ENCODE measurements at regions not wholly inside any gene's neighbourhood (a gene's known extent, or its start where the extent isn't known, plus 50 kb on each side); places are given as distances from the start of the nearest gene placed in this dataset.

DNA sequence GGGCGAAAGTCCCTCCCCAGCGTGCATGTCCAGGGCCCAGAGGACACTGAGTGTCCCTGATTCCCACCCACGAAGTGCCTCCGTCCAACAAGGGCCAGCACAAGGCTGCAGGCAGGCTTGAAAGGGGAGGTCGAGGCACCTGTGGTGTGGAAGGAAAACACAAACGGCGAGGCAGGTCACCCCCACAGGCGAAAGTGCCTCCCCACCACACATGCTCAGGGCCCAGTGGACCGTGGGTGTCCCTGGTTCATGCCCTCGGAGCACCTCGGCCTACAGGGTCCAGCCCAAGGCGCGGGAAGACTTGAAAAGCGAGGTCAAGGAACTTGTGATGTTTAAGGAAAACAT is 370.4 kb downstream of the ALG10 start:
- dilution Hi-C loops (cut with MboI; ENCODE audit: extremely low pct_ligation_motif_present, low sequenced_read_pairs) (no loop called here), intact Hi-C loops (cut with micrococcal nuclease) (no loop called here)
- H3K9me1 ChIP-seq (replicated peaks; ENCODE audit: control insufficient read depth, extremely low read depth, insufficient read depth, low read length): no peaks in the 10 kb centered on the region
- H3K9me3 ChIP-seq (replicated peaks; ENCODE audit: control insufficient read depth, insufficient read depth, low read length): peaks cover 2% of the 10 kb centered on the region
- ChIA-PET CTCF (no interaction called here), POLR2A (no interaction called here)
- no peak overlapping the region for H3K27ac ChIP-seq (ENCODE audit: insufficient read depth, low read depth, low read length)
- TF ChIP-seq MYC (IDR thresholded peaks at IDR 0.05; ENCODE audit: low read depth, low read length) (no peak), EZH2 (IDR thresholded peaks at IDR 0.05; ENCODE audit: borderline replicate concordance, low read depth, low read length, severe bottlenecking) (no peak), MAX (IDR thresholded peaks at IDR 0.05; ENCODE audit: insufficient read depth, insufficient read length) (no peak), POLR2A (IDR thresholded peaks at IDR 0.05; ENCODE audit: low read depth, low read length) (no peak), GATA2 (IDR thresholded peaks at IDR 0.05; ENCODE audit: insufficient read depth, insufficient read length, low read depth, low read length) (no peak), FOS (IDR thresholded peaks at IDR 0.05; ENCODE audit: borderline replicate concordance, insufficient read depth, low read length) (no peak), JUN (IDR thresholded peaks at IDR 0.05; ENCODE audit: borderline replicate concordance, insufficient read depth, insufficient read length, low read depth) (no peak), POLR2AphosphoS5 (IDR thresholded peaks at IDR 0.05; ENCODE audit: insufficient read depth, low read depth, low read length) (no peak)
- TF ChIP-seq, protein P1, sequence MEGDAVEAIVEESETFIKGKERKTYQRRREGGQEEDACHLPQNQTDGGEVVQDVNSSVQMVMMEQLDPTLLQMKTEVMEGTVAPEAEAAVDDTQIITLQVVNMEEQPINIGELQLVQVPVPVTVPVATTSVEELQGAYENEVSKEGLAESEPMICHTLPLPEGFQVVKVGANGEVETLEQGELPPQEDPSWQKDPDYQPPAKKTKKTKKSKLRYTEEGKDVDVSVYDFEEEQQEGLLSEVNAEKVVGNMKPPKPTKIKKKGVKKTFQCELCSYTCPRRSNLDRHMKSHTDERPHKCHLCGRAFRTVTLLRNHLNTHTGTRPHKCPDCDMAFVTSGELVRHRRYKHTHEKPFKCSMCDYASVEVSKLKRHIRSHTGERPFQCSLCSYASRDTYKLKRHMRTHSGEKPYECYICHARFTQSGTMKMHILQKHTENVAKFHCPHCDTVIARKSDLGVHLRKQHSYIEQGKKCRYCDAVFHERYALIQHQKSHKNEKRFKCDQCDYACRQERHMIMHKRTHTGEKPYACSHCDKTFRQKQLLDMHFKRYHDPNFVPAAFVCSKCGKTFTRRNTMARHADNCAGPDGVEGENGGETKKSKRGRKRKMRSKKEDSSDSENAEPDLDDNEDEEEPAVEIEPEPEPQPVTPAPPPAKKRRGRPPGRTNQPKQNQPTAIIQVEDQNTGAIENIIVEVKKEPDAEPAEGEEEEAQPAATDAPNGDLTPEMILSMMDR (IDR thresholded peaks at IDR 0.05; ENCODE audit: extremely low read depth in 1 of 2, insufficient read depth in 1 of 2, low read depth in 1 of 2, low read length in 2 of 2): no peak
- no peak overlapping the region for H2AFZ ChIP-seq (ENCODE audit: low read depth, low read length)
- no peaks in the 10 kb centered on the region for H3K27me3 ChIP-seq (ENCODE audit: control insufficient read depth in 2 of 2, insufficient read depth in 2 of 2, low read length in 2 of 2)
- BruUV-seq (replicated peaks): no TSS peak
- no peaks in the 10 kb centered on the region for H3K36me3 ChIP-seq (ENCODE audit: control insufficient read depth in 2 of 2, extremely low read depth in 1 of 2, insufficient read depth in 2 of 2, low read length in 2 of 2)
- no peak for FAIRE-seq
- no peaks in the 10 kb centered on the region for H4K20me1 ChIP-seq (replicated peaks; ENCODE audit: control insufficient read depth, extremely low read depth, insufficient read depth, low read length)
- DNase-seq (ENCODE audit: low read depth, low spot score): no peak
- no peaks in the 10 kb centered on the region for H3K79me2 ChIP-seq (ENCODE audit: control insufficient read depth, insufficient read depth, low read length)
- no peak overlapping the region for H3K4me2 ChIP-seq (ENCODE audit: insufficient read depth, low read length)
- H3K4me3 ChIP-seq (replicated peaks in 1 of 3; ENCODE audit: insufficient read depth in 1 of 3, low read depth in 1 of 3, low read length in 3 of 3): no peak overlapping the region
- no peaks in the 10 kb centered on the region for H3K4me1 ChIP-seq (ENCODE audit: control insufficient read depth, extremely low read depth, insufficient read depth, low read length)
- H3K9ac ChIP-seq (replicated peaks; ENCODE audit: extremely low read depth, insufficient read depth, low read length): no peak overlapping the region
